ENCODE measurements at regions not wholly inside any gene's neighbourhood (a gene's known extent, or its start where the extent isn't known, plus 50 kb on each side); places are given as distances from the start of the nearest gene placed in this dataset.

DNA sequence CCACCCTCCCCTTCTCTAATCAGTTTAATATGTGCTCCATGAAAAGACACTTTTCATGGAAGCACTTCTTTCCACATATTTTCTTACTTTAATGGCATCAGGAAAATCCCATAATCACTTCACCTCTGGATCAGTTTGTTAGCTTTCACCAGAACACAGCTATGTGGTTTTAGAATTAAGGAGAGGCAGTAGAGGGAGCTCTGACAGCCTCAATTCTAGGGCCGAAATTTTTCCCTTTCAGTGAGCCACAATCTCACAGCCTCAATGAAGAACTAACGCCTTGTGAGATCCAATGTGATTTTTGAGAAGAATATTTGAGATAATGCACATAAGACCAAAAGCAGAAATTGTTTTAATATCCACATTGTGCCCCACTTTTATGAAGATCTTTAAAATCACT, 1494.0 kb upstream of the CDH8 start:
- H4K20me1 ChIP-seq (ENCODE audit: insufficient read depth, low read length): no peaks in the 10 kb centered on the region
- H2AFZ ChIP-seq (ENCODE audit: low read length): no peak overlapping the region
- no peak overlapping the region for H3K4me3 ChIP-seq (ENCODE audit: low read length)
- no peak overlapping the region for H3K4me2 ChIP-seq (ENCODE audit: low read depth, low read length)
- no peak for DNase-seq
- no peaks in the 10 kb centered on the region for H3K9me3 ChIP-seq (replicated peaks; ENCODE audit: insufficient read depth, low read length)
- H3F3A ChIP-seq (ENCODE audit: insufficient read depth, low read length): no peaks in the 10 kb centered on the region
- H3K27ac ChIP-seq (ENCODE audit: low read length): no peak overlapping the region
- H3K79me2 ChIP-seq (ENCODE audit: low read length): no peaks in the 10 kb centered on the region
- no peaks in the 10 kb centered on the region for H3K27me3 ChIP-seq (replicated peaks; ENCODE audit: insufficient read depth, low read length)
- no peaks in the 10 kb centered on the region for H3K36me3 ChIP-seq (replicated peaks; ENCODE audit: insufficient read depth, low read length)
- no peaks in the 10 kb centered on the region for H3K9me2 ChIP-seq (replicated peaks; ENCODE audit: insufficient read depth, low read length)
- H3K9ac ChIP-seq (ENCODE audit: low read length): no peak overlapping the region
- TF ChIP-seq, protein P1, sequence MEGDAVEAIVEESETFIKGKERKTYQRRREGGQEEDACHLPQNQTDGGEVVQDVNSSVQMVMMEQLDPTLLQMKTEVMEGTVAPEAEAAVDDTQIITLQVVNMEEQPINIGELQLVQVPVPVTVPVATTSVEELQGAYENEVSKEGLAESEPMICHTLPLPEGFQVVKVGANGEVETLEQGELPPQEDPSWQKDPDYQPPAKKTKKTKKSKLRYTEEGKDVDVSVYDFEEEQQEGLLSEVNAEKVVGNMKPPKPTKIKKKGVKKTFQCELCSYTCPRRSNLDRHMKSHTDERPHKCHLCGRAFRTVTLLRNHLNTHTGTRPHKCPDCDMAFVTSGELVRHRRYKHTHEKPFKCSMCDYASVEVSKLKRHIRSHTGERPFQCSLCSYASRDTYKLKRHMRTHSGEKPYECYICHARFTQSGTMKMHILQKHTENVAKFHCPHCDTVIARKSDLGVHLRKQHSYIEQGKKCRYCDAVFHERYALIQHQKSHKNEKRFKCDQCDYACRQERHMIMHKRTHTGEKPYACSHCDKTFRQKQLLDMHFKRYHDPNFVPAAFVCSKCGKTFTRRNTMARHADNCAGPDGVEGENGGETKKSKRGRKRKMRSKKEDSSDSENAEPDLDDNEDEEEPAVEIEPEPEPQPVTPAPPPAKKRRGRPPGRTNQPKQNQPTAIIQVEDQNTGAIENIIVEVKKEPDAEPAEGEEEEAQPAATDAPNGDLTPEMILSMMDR (IDR thresholded peaks at IDR 0.05; ENCODE audit: low read length): peak; percentile 30; the same call in 1 of the 2 replicates
- no peak for TF ChIP-seq EZH2 (optimal IDR thresholded peaks at IDR 0.05; ENCODE audit: low read depth, low read length)
- H3K4me1 ChIP-seq (ENCODE audit: low read length): no peaks in the 10 kb centered on the region

DNA sequence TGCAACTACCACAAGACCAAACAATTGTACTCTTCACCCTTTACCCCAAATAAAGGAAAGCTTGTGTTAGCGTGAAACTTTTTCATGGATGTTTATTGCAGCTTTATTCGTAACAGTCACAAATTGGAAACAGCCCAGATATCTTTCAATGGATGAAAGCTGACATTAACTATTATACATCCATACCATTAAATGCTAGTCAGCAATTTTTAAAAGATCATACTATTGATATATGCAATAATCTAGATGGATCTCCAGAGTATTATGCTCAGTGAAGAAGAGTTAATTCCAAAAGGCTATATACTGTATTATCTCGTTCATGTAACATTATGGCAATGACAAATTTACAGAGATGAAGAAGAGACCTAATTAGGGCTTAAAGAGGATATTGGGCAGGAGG, 1491.2 kb upstream of the CDH8 start:
- no peaks in the 10 kb centered on the region for H3K9me2 ChIP-seq (replicated peaks; ENCODE audit: insufficient read depth, low read length)
- DNase-seq: no peak
- H3K36me3 ChIP-seq (replicated peaks; ENCODE audit: insufficient read depth, low read length): no peaks in the 10 kb centered on the region
- H3K79me2 ChIP-seq (ENCODE audit: low read length): no peaks in the 10 kb centered on the region
- no peak overlapping the region for H3K4me3 ChIP-seq (ENCODE audit: low read length)
- no peaks in the 10 kb centered on the region for H3K27me3 ChIP-seq (replicated peaks; ENCODE audit: insufficient read depth, low read length)
- no peaks in the 10 kb centered on the region for H3F3A ChIP-seq (ENCODE audit: insufficient read depth, low read length)
- H3K9ac ChIP-seq (ENCODE audit: low read length): no peak overlapping the region
- H4K20me1 ChIP-seq (ENCODE audit: insufficient read depth, low read length): no peaks in the 10 kb centered on the region
- no peaks in the 10 kb centered on the region for H3K4me1 ChIP-seq (ENCODE audit: low read length)
- no peak overlapping the region for H3K27ac ChIP-seq (ENCODE audit: low read length)
- H2AFZ ChIP-seq (ENCODE audit: low read length): no peak overlapping the region
- H3K4me2 ChIP-seq (ENCODE audit: low read depth, low read length): no peak overlapping the region
- TF ChIP-seq EZH2 (optimal IDR thresholded peaks at IDR 0.05; ENCODE audit: low read depth, low read length) (no peak), EZH2phosphoT487 (IDR thresholded peaks at IDR 0.05; ENCODE audit: low read length) (no peak)
- TF ChIP-seq, protein P1 (IDR thresholded peaks at IDR 0.05; ENCODE audit: low read length): no peak
- no peaks in the 10 kb centered on the region for H3K9me3 ChIP-seq (replicated peaks; ENCODE audit: insufficient read depth, low read length)

DNA sequence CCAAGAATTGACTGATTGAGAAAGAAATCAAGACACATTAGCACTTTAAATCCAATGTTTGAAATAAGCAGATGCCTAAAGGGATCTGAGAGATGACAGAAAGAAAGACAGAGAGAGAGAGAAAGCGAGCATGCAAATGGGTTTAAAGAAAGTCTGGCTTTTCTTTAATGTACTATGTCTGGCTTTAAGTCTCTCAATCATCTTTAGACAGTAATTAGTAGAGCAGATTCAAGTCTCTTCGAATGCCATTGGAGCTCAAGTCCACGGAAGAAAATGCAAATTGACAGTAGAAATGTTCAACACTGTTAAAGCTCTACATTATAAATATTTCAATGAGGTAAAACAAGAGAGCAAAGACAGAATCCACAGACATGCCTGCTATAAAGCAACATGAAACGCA, 1480.2 kb upstream of the CDH8 start:
- Histone ChIP-seq H3K9me3 (replicated peaks; ENCODE audit: insufficient read depth, low read length) (no peaks in the 10 kb centered on the region), H3K4me2 (ENCODE audit: low read depth, low read length) (no peak overlapping the region), H3K27me3 (replicated peaks; ENCODE audit: insufficient read depth, low read length) (no peaks in the 10 kb centered on the region), H3K4me3 (ENCODE audit: low read length) (no peak overlapping the region), H4K20me1 (ENCODE audit: insufficient read depth, low read length) (no peaks in the 10 kb centered on the region), H2AFZ (ENCODE audit: low read length) (no peak overlapping the region), H3K79me2 (ENCODE audit: low read length) (no peaks in the 10 kb centered on the region), H3K9ac (ENCODE audit: low read length) (no peak overlapping the region), H3K36me3 (replicated peaks; ENCODE audit: insufficient read depth, low read length) (no peaks in the 10 kb centered on the region), H3K9me2 (replicated peaks; ENCODE audit: insufficient read depth, low read length) (no peaks in the 10 kb centered on the region; the same call in 1 of the 2 replicates), H3K27ac (ENCODE audit: low read length) (no peak overlapping the region), H3K4me1 (ENCODE audit: low read length) (no peaks in the 10 kb centered on the region), H3F3A (ENCODE audit: insufficient read depth, low read length) (no peaks in the 10 kb centered on the region)
- no peak for DNase-seq
- no peak for TF ChIP-seq EZH2 (optimal IDR thresholded peaks at IDR 0.05; ENCODE audit: low read depth, low read length)
- TF ChIP-seq EZH2phosphoT487 (IDR thresholded peaks at IDR 0.05; ENCODE audit: low read length): no peak
- TF ChIP-seq, protein P1 (IDR thresholded peaks at IDR 0.05; ENCODE audit: low read length): no peak
